ENCODE measurements at regions not wholly inside any gene's neighbourhood (a gene's known extent, or its start where the extent isn't known, plus 50 kb on each side); places are given as distances from the start of the nearest gene placed in this dataset.

DNA sequence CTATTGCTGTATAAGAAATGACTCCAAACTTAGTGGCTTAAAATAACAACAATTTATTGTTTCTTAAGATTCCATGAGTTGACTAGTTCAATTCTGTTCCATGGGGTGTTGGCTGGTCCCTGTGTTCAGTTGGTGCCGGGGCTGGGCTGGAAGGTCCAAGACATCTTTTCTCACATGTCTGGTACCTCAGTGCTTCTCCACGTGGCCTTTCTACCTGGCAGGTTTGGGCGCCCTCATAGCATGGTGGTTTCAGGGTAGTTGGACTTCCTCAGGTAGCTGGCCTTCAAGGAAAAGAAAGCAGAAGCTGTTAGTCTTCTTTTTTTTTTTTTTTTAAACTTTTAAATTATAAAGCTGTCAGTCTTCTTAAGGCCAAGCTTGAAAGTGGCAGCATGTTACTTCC, 104.6 kb upstream of the LIMCH1 start:
- Histone ChIP-seq H3K27me3 (ENCODE audit: insufficient read depth, low read length) (no peaks in the 10 kb centered on the region), H4K20me1 (ENCODE audit: control insufficient read depth, insufficient read depth, insufficient read length) (no peaks in the 10 kb centered on the region), H3K27ac (ENCODE audit: insufficient read length, low read depth, low read length) (peak overlapping the region; percentile 72), H3K4me2 (ENCODE audit: insufficient read depth, insufficient read length, low read length) (peak overlapping the region; percentile 48), H4K91ac (ENCODE audit: insufficient read length, low read depth, low read length) (peak overlapping the region; percentile 95), H3K4me1 (ENCODE audit: insufficient read depth, low read length) (peaks cover 18% of the 10 kb centered on the region), H4K5ac (ENCODE audit: insufficient read length, low read depth, low read length) (peak overlapping the region; percentile 85), H3K23ac (ENCODE audit: insufficient read length, low read depth, low read length) (no peak overlapping the region), H2BK120ac (ENCODE audit: low read depth, low read length, poor library complexity, severe bottlenecking) (peak overlapping the region; percentile 90), H3K79me1 (ENCODE audit: insufficient read depth, low read depth, low read length, poor library complexity, severe bottlenecking) (no peaks in the 10 kb centered on the region), H3K9ac (ENCODE audit: extremely low read depth, insufficient read length, low read length) (no peak overlapping the region), H2AFZ (ENCODE audit: low read length) (no peak overlapping the region), H3K23me2 (ENCODE audit: insufficient read length, low read depth, low read length, poor library complexity, severe bottlenecking) (no peaks in the 10 kb centered on the region), H2BK20ac (ENCODE audit: low read depth, low read length, poor library complexity, severe bottlenecking) (no peak overlapping the region), H2BK5ac (ENCODE audit: insufficient read length, low read length) (peak overlapping the region; percentile 88), H3K4ac (ENCODE audit: low read depth, low read length) (peak overlapping the region; percentile 29; the same call in 1 of the 2 replicates), H2BK15ac (ENCODE audit: low read depth, low read length) (no peak overlapping the region), H3K14ac (ENCODE audit: insufficient read depth, low read length) (peak overlapping the region; percentile 67; the same call in 1 of the 2 replicates), H3T11ph (ENCODE audit: low read length) (no peak overlapping the region), H4K8ac (replicated peaks; ENCODE audit: insufficient read length, low read depth, low read length) (peak overlapping the region; percentile 64), H3K9me3 (ENCODE audit: control insufficient read depth, low read depth, low read length) (no peaks in the 10 kb centered on the region), H3K79me2 (ENCODE audit: insufficient read depth, low read length) (no peaks in the 10 kb centered on the region), H3K18ac (ENCODE audit: insufficient read length, low read depth, low read length) (peak overlapping the region; percentile 94), H2BK12ac (ENCODE audit: insufficient read length, low read depth, low read length) (peak overlapping the region; percentile 99), H2AK5ac (ENCODE audit: insufficient read length, low read length) (peak overlapping the region; percentile 93), H3K56ac (ENCODE audit: insufficient read length, low read depth, low read length) (no peak overlapping the region)
- H3K27ac Mint-ChIP-seq, result peak overlapping the region; percentile 59 to 98 (median 96); a peak in 6 of 7 replicates
- peak overlapping the region in 1 of 2 experiments; percentile 6; a peak in 2 of 5 replicates for H3K4me3 Mint-ChIP-seq
- peaks cover 5% of the 10 kb centered on the region for H3K27me3 Mint-ChIP-seq (ENCODE audit: low read depth)
- no peak for DNase-seq
- H3K36me3 Mint-ChIP-seq (ENCODE audit: insufficient read depth in 1 of 3, low read depth in 3 of 3), result peaks cover 2 to 18% (median 5%) of the 10 kb centered on the region in 3 experiments; a peak in 5 of 7 replicates
- H3K9me3 Mint-ChIP-seq, result peaks cover 7 to 18% of the 10 kb centered on the region in 2 experiments; a peak in 4 of 5 replicates
- WGBS (ENCODE audit: extremely low coverage, insufficient read length, low lambda C conversion rate), result no CpG with 5 or more reads among the region's 3 CpGs
- TF ChIP-seq, protein P1, sequence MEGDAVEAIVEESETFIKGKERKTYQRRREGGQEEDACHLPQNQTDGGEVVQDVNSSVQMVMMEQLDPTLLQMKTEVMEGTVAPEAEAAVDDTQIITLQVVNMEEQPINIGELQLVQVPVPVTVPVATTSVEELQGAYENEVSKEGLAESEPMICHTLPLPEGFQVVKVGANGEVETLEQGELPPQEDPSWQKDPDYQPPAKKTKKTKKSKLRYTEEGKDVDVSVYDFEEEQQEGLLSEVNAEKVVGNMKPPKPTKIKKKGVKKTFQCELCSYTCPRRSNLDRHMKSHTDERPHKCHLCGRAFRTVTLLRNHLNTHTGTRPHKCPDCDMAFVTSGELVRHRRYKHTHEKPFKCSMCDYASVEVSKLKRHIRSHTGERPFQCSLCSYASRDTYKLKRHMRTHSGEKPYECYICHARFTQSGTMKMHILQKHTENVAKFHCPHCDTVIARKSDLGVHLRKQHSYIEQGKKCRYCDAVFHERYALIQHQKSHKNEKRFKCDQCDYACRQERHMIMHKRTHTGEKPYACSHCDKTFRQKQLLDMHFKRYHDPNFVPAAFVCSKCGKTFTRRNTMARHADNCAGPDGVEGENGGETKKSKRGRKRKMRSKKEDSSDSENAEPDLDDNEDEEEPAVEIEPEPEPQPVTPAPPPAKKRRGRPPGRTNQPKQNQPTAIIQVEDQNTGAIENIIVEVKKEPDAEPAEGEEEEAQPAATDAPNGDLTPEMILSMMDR (conservative IDR thresholded peaks at IDR 0.05), result no peak
- H3K4me1 Mint-ChIP-seq, result peaks cover 61 to 64% of the 10 kb centered on the region in 2 experiments
